Central memory CD4-positive, alpha-beta T cell (primary cell): ENCODE measurements at regions not wholly inside any gene's neighbourhood (a gene's known extent, or its start where the extent isn't known, plus 50 kb on each side); places are given as distances from the start of the nearest gene placed in this dataset.
"Not testable (repeated sequence)": the region's sequence is repeated elsewhere in the genome, so short reads cannot be mapped to it uniquely, and the experiment has no call there.

ENCODE experiments used
- DNase-seq: peaks from one replicate; pipeline ENCODE4 v3.0.0; 2022

DNA sequence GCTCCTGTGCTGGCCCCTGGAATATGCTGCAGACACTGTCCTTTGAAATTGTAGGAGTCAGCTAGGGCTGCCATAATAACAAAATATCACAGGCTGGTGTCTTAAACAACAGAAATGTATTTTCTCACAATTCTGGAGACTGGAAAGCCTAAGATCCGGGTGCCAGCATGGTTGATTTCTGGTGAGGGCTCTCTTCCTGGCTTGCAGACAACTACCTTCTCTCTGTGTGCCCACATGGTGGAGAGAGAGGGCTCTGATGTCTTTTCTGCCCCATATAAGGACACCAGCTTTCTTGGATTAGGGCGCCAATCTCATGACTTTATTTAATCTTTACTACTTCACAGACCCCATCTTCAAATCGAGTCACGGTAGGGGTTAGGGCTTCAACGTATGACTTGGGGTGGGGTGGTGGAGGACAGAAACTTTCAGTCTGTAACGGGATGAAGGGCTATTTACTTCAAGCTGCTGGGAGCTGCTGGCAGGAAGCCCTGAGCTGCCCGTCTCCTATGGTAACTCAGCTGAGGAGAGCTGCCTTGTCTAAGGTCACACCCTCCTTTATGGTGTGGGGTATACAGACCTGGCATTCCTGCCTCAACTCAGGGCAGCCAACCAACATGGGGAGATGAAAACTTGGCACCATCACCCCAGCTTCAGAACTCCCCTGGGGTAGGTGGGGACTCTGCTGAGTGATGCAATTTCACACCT, 142.9 kb upstream of the ZBED5 start:
- no peak for DNase-seq

GRCh38 chr11:10998674-10999073, 140.8 kb upstream of the ZBED5 start:
- DNase-seq: no peak

GRCh38 chr11:10996678-10997077, 138.8 kb upstream of the ZBED5 start:
- no peak for DNase-seq

DNA sequence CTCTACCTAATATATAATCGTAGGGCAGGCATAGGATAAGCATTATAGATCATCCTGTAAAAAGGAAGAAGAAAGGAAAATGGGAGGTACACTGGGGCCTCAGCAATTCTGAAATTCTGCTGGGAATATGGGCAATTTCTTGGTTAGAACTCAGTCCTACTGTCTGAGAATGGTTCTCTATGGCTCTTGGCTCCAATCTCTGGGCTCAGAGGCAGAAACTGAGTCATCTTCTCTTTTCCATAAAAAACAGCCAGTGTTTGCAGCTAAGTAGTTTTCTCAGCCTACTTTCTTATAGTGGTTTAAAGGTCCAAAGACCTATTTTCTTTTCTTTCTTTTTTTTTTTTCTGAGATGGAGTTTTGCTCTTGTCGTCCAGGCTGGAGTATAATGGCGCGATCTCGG, 135.8 kb upstream of the ZBED5 start:
- DNase-seq: no peak

DNA sequence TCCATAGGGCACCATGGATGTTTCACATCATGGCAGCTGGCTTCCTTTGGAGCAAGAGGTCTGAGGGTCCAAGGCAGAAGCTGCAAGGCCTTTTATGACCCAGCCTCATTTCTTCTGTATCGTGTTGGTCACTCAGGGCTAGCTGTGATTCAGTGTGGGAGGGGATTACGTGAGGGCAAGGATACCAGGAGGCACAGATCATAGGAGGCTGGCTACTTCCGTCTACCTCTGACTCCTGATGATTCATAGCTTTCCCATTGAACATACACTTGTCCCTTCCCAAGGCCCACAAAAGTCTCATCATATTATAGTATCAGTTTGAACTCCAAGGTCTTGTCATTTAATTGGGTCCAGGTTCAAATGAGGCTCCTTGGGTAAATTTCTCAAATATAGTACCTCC, 135.3 kb upstream of the ZBED5 start:
- no peak for DNase-seq

GRCh38 chr11:10991393-10991792, 133.5 kb upstream of the ZBED5 start:
- DNase-seq: no peak

DNA sequence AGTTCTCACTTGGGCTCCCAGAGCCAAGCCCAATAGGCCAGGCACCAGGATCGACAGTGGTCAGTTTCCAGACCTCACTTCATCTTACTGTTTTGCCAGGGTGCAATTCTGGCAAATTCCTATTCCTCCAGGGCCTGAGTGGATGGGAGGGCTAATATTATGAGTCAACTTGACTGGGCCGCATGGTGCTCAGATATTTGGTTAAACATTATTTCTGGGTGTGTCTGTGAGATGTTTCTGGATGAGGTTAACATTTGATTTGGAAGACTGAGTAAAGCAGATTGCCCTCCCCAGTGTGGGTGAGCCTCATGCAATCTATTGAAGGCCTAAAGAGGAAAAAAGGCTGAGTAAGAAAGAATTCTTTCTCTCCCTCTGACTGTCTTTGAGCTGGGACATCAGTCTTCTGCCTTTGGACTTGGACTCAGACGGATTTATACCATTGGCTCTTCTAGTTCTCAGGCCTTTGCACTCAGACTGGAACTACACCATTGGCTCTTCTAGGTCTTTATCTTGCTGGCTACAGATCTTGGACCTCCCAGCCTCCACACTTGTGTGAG, 132.9 kb upstream of the ZBED5 start:
- no peak for DNase-seq

DNA sequence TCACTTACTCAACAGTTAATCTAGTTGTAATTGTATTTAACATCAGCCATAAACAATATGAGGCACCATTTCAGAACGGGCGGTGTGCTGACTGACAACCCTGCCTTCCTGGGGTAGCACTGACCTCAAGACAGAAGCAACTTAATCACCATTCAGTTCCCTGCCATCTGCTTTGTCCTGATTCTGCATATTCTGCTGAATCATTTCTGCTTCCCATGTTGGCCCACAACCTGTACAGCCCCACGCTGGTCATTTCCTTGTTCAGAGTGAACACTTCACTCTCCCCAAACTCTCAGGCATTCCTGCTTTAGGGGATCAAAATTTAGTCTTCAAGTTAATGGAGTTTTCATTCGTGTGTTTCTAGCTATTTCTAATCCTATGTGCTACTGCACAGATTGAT, 132.3 kb upstream of the ZBED5 start:
- no peak for DNase-seq

GRCh38 chr11:10986006-10986405, 128.2 kb upstream of the ZBED5 start:
- DNase-seq: no peak

- DNase-seq: no peak
Measured at GRCh38 chr11:10984742-10985141, 126.9 kb upstream of the ZBED5 start.

- DNase-seq: no peak
Measured at GRCh38 chr11:10984250-10984649, 126.4 kb upstream of the ZBED5 start.

GRCh38 chr11:10982704-10983510, 125.1 kb upstream of the ZBED5 start:
- DNase-seq: no peak

GRCh38 chr11:10979529-10979928, 121.7 kb upstream of the ZBED5 start:
- DNase-seq: no peak

GRCh38 chr11:10978198-10978597, 120.3 kb upstream of the ZBED5 start:
- DNase-seq: no peak

GRCh38 chr11:10975287-10975721, 117.5 kb upstream of the ZBED5 start:
- DNase-seq: no peak

GRCh38 chr11:10973416-10973815, 115.6 kb upstream of the ZBED5 start:
- DNase-seq: no peak

- DNase-seq: no peak
Measured at GRCh38 chr11:10970926-10971325, 113.1 kb upstream of the ZBED5 start.

GRCh38 chr11:10969387-10969786, 111.5 kb upstream of the ZBED5 start:
- DNase-seq: no peak

- DNase-seq: not testable (repeated sequence)
Measured at GRCh38 chr11:10956884-10957283, 99.0 kb upstream of the ZBED5 start.

- DNase-seq: no peak
Measured at GRCh38 chr11:10955616-10956015, 97.8 kb upstream of the ZBED5 start.

GRCh38 chr11:10954184-10954583, 96.3 kb upstream of the ZBED5 start:
- no peak for DNase-seq

DNA sequence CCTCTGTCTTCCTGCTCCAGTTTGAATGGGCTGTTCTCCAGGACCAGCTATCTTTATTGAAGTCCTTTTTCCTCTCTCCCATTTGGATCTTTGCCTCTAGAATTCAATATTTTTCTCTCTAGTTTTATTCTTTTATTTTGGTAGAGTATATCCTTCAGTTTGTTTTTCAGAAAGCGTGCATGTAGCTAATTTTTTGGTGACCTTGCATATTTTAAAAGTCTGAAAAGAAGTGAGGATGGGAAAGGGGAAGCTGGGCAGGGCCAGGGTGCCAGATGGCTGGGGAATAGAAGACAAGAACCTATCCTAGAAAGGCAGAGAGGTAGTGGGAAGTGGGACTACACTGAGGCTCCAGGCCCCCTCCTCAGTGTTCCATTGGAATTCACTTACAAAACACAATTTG, 95.0 kb upstream of the ZBED5 start:
- no peak for DNase-seq

DNA sequence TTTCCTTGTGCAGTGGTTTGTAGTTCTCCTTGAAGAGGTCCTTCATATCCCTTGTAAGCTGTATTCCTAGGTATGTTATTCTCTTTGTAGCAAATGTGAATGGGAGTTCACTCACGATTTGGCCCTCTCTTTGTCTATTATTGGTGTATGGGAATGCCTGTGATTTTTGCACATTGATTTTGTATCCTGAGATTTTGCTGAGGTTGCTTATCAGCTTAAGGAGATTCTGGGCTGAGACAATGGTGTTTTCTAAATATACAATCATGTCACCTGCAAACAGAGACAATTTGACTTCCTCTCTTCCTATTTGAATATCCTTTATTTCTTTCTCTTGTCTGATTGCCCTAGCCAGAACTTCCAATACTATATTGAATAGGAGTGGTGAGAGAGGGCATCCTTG, 90.1 kb upstream of the ZBED5 start:
- not testable (repeated sequence) for DNase-seq

DNA sequence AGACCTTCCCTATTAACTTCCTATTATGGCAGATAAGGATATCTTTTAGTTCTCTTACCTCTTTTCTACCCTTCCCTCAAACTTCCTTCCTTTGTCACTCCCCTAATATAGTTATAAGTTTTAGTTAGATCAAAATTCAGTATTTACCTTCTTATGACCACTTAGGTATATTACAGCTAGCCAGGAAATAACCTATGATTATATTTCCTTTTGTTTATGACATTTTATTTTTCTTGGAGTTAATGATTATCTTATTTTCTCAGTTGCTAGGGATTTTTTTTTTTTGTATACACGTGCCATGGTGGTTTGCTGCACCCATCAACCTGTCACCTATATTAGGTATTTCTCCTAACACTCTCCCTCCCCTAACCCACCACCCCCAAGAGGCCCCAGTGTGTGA, 88.2 kb upstream of the ZBED5 start:
- DNase-seq: no peak
